Hippocampal formation (tissue), 2 donors: ENCODE measurements at regions not wholly inside any gene's neighbourhood (a gene's known extent, or its start where the extent isn't known, plus 50 kb on each side); places are given as distances from the start of the nearest gene placed in this dataset.

Experiments
- DNase-seq, 2 donors: peaks; one replicate each; lab custom pipeline; 2025; lab: John Stamatoyannopoulos, UW

GRCh38 chr4:10175626-10176025 is 59.0 kb upstream of the WDR1 start:
- no peak for DNase-seq

- no peak for DNase-seq
Measured at GRCh38 chr4:10173754-10174749, 57.5 kb upstream of the WDR1 start.

- no peak for DNase-seq
Measured at GRCh38 chr4:10173037-10173753, 56.6 kb upstream of the WDR1 start.

- DNase-seq: no peak
Measured at GRCh38 chr4:10172278-10172921, 55.8 kb upstream of the WDR1 start.

GRCh38 chr4:10171055-10171454 is 54.5 kb upstream of the WDR1 start:
- DNase-seq: no peak

GRCh38 chr4:10169839-10170387 is 53.3 kb upstream of the WDR1 start:
- no peak for DNase-seq

- DNase-seq: no peak
Measured at GRCh38 chr4:10168151-10168550, 51.6 kb upstream of the WDR1 start.

GRCh38 chr4:10167201-10167600 is 50.6 kb upstream of the WDR1 start:
- no peak for DNase-seq
